Glomerular endothelial cell (primary cell): ENCODE measurements at regions not wholly inside any gene's neighbourhood (a gene's known extent, or its start where the extent isn't known, plus 50 kb on each side); places are given as distances from the start of the nearest gene placed in this dataset.
"Not testable (repeated sequence)": the region's sequence is repeated elsewhere in the genome, so short reads cannot be mapped to it uniquely, and the experiment has no call there.

Source experiments
- DNase-seq: peaks from one replicate; pipeline ENCODE4 v3.0.0-alpha.2; 2011; ENCODE audit warnings: low read depth, low spot score; ENCODE audit errors: extremely low read depth

GRCh38 chr1:229119161-229119560 lies 151.8 kb upstream of the RAB4A start:
- DNase-seq, result no peak

- DNase-seq, result no peak
Observed at GRCh38 chr1:229119876-229120275, 151.0 kb upstream of the RAB4A start.

GRCh38 chr1:229121845-229122436 lies 149.0 kb upstream of the RAB4A start:
- no peak for DNase-seq

GRCh38 chr1:229122606-229123005 lies 148.3 kb upstream of the RAB4A start:
- DNase-seq, result no peak

- no peak for DNase-seq
Observed at GRCh38 chr1:229124116-229124515, 146.8 kb upstream of the RAB4A start.

GRCh38 chr1:229124520-229125124 lies 146.3 kb upstream of the RAB4A start:
- no peak for DNase-seq

- no peak for DNase-seq
Observed at GRCh38 chr1:229127301-229127700, 143.6 kb upstream of the RAB4A start.

GRCh38 chr1:229128066-229128608 lies 142.8 kb upstream of the RAB4A start:
- no peak for DNase-seq

- DNase-seq, result no peak
Observed at GRCh38 chr1:229129301-229130027, 141.4 kb upstream of the RAB4A start.

GRCh38 chr1:229130028-229130668 lies 140.8 kb upstream of the RAB4A start:
- DNase-seq, result no peak

- DNase-seq, result no peak
Observed at GRCh38 chr1:229131243-229132105, 139.4 kb upstream of the RAB4A start.

- no peak for DNase-seq
Observed at GRCh38 chr1:229132106-229132443, 138.8 kb upstream of the RAB4A start.

- DNase-seq, result no peak
Observed at GRCh38 chr1:229132706-229133105, 138.2 kb upstream of the RAB4A start.

- no peak for DNase-seq
Observed at GRCh38 chr1:229133151-229133550, 137.8 kb upstream of the RAB4A start.

- no peak for DNase-seq
Observed at GRCh38 chr1:229133811-229134210, 137.1 kb upstream of the RAB4A start.

- not testable (repeated sequence) for DNase-seq
Observed at GRCh38 chr1:229134381-229135217, 136.3 kb upstream of the RAB4A start.

GRCh38 chr1:229135773-229136172 lies 135.1 kb upstream of the RAB4A start:
- no peak for DNase-seq

GRCh38 chr1:229136822-229137221 lies 134.1 kb upstream of the RAB4A start:
- no peak for DNase-seq

- no peak for DNase-seq
Observed at GRCh38 chr1:229137271-229137670, 133.6 kb upstream of the RAB4A start.

GRCh38 chr1:229138058-229138457 lies 132.9 kb upstream of the RAB4A start:
- no peak for DNase-seq
